HG03565 (cell line): ENCODE measurements at regions not wholly inside any gene's neighbourhood (a gene's known extent, or its start where the extent isn't known, plus 50 kb on each side); places are given as distances from the start of the nearest gene placed in this dataset.

Experiments used
- ATAC-seq: cut with Tn5 transposase; IDR thresholded peaks from one replicate; pipeline ENCODE4 v1.9.1; 2021; ENCODE audit warnings: mild to moderate bottlenecking, moderate library complexity; ENCODE audit not compliant: unreplicated experiment

DNA sequence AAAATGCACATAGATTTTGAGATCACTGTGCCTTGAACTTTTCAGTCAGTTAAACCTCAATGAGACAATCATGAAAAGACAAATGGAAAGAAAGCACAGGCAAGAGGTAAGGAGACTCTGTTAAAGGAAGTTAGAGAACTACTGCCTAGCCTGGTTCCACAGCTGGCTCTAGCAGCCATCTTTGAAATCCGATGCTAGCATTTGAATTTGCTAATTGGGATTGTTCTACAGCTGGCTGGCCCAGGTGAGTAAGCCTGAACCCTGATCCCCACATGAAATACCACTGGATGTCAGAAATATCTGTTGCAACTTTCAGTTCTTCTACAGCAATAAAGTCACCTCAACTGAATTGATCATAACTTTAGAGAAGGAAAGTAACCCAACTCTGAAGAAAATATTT is 315.2 kb upstream of the CHAC2 start:
- ATAC-seq: no peak

DNA sequence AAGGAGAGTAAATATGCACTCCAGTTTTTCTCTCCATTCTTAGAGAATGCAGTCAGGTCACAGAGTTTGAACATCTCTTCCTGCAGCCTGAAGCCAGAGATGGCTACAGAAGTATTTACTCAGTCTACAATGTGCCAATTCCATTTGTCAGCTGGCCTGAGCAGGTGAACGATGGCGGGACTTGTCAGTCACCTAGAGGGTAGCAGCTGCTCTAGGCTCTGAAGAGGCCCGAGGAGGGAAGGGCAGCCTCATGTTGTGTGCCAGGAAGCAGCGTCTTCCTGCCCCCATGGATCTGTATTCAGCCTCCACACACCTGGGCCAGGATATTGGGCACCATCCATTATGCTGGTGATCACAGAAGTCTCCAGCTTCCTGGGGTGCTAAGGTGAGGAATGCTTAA is 316.7 kb upstream of the CHAC2 start:
- no peak for ATAC-seq

DNA sequence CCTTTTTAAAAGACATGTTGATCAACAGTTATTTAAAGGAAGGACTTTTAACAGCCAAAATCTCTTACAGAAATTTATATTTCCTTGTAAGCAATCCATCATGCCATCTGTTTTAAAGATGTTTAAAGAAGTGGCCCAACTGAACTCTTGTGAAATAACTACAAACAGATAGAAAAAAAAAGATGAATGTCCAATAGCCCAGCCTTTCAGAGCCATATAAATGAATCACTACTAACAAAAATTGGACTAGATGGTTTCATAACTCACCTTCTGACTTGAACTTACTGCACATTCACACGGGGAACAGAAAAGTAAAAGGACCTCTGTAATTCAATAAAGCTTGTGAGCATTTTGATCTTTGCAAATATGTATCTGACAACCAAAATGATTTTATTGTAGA is 319.0 kb upstream of the CHAC2 start:
- ATAC-seq: no peak

DNA sequence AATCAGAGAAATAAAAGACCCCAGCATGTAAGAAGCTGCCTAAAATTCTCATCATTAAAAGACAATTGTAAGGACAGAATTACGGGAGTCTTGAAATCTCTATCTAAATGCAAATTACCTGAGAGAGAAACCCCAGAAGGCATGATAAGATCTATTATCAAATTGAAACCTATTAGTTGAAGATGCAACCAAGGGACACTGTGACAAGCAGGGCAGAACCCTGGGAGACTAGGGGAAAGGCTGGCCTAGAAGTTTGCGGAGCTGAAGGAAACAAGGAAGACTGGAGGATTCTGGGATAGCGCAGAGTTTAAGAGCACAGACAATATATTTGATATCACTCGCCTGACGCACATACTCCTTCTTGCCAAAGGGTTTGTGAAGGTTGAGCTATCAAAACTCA is 319.5 kb upstream of the CHAC2 start:
- ATAC-seq: no peak

DNA sequence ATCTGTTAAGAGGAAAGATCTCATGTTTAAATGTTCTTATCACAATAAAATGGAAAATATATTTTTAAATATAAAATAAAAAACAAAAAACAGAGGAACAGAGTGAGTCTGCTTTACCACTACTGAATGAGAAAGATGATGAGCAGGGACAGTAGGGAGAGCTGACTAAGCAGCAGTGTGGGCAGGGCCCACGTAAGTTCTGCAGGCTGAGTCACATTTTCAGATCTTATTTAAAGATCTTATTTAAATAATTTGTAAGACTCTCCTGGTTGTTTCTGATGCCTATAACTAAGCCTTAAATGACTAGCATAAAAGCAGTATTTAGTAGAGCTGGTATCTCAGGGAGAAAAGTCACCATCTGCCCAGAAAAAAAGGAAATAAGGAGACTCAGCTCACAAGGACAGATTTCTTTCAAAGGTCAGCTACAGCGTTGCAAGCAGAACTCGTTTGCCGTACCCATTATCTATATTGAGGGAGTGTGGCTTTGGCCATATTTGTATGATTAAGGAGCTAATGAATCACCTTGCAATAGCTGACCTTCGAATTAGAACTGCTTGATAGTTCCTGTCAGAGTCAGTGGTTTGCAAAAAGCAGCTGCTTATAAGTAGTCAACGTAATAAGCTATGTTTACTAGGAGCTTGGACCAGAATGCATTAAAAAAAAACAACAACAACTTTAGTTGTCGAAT is 322.1 kb upstream of the CHAC2 start:
- peak; percentile 70 for ATAC-seq

DNA sequence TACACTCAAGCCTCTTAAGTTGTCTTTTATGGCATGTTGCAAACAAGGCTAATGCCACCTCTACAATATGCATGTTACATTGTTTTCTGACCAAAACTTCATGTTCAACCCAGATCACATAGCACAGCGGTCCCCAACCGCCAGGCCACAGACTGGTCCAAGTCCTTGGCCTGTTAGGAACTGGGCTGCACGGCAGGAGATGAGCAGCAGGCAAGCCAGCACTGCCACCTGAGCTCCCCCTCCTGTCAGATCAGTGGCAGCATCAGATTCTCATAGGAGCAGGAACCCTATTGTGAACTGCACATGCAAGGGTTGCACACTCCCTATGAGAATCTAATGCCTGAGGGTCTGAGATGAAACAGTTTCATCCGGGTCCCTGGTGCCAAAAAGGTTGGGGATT is 324.8 kb upstream of the CHAC2 start:
- ATAC-seq: no peak

DNA sequence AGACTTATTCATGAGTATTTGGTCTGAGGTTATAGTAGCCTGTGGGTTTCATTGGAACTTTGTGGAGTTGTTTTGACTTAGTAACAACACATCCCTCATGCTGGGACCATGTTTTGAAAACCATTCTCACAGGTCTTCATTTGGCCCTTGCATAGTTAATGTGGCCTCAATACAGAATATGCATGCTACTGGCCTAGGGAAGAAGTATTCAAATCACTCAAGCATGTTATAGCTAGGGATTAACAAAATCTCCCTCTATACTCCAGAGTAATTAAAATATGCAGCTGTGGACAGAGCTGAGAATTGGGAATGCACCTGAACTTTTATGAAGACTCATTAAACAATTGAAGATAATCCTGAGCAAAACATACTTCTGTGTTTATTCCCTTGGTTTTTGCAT is 325.5 kb upstream of the CHAC2 start:
- ATAC-seq: no peak

DNA sequence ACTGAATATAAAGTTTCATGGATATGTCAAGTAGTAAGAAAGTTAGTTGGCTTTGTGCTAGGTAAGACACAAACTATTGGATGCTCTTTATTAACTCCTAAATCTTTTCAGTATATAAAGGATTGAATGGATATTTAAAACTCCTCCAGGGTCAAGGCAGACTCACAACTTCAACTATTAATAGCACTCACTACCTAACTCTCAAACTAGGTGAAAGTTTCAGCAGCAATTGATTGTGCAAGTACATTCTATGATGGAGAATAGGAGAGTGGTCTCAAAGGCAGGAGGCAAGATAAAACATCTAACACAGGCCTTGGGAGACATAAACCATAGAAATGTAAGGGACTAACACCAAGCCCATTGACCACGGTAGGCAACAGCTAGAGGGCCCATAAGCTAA is 328.9 kb upstream of the CHAC2 start:
- ATAC-seq: no peak

DNA sequence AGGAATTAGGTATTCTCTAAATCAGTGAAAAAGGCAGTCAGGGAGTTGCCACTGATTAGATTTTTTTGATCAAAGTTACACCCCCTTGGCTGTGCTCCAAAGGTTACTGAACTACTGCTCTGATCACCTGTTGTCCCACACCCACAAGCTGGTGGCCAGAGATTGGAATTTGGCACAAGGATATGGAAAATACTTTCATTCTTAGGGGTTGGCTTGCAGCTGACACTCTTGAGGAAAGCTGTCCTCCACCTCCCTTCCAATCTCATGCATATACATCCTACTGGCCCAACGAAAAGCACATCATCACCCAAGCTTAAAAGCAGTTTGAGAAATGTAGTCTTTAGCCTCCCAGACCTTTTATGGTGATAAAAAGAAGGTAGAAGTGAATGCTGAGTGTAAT is 329.5 kb upstream of the CHAC2 start:
- no peak for ATAC-seq

DNA sequence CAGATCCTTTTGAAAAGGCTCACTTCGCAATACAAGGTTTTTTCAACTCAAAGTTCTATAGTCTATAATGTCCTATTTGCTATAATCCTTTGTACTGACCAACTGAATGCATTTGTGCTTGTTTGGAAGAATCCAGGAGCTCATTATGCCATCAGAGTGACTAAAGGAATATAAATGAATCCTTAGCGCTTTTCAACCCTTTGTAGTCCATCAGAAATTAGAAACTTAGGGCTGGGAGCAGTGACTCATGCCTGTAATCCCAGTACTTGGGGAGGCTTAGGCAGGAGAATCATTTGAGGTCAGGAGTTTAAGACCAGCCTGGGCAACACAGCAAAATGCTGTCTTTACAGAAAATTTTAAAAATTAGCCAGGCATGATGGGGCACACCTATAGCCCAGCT is 330.2 kb upstream of the CHAC2 start:
- no peak for ATAC-seq

DNA sequence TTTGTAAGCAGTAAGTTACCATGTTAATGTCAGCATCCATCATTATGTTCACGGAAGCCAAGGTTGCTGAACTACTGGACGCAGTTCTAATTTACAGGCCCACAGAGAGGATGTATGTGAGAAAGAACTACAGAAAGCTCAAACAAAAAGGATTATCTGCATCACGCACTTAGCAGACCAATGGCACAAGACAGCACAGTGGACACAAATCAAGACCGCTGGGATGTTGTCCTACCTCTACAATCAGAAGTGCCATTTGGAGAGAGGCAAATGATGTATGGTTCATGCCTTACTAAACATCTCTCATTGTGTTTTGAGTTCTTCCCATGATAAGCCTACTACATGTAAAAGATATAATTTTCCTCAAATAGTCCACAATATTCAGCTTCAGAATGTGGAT is 330.7 kb upstream of the CHAC2 start:
- ATAC-seq: no peak

DNA sequence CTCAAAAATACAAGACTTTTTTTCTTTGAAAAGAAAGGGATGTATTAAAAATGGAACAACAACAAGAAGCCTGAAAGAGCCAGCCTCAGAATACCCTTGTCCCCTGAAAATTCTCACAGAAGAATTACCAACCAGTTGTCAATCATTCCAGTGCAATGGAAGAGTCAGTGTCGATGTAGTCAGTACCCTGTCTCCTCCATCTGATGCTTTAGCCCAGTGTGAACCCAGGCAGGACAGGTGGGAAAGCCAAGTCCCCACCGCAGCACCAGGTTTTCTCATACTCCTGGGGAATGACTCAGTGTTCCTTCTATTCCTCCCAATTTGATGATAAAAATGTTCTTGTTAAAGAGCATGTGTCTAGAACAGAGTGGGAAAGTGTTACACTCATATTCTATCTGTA is 332.0 kb upstream of the CHAC2 start:
- no peak for ATAC-seq

DNA sequence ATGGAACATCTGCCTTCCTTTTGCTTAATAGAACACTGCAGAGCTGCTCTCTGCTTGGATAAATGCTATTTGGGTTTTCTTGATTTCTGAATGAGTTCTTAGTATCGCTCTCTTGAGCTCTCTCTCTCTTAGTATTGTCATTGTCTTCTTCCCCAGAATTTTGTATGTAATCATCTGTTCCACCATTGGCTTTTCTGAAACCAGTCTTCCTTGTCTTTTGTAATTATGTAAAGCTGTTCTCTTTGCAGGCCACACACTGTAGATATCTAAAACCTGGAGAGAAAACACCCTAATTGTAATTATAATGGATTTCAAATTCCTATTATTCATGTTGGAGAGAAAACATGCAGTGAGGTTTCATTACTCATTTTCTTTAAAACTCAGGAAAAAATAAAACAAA is 333.1 kb upstream of the CHAC2 start:
- ATAC-seq: no peak

DNA sequence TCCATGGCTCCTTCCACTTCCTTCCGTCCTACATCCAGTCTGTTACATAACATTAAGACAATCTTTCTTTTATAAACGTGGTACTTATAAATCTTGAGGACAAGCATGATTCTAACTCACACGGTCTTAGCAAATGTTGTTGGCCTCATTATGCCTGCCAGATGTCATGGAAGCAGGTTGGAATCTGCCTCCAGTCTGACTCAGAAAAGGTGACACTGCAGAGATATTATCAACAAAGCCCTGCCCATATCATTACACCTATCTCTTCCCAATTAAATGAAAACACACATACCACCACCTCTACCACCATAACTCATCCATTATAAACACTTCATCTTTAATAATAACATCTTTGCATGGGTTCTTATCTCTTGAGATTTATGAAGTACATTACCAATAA is 334.7 kb upstream of the CHAC2 start:
- ATAC-seq: no peak

DNA sequence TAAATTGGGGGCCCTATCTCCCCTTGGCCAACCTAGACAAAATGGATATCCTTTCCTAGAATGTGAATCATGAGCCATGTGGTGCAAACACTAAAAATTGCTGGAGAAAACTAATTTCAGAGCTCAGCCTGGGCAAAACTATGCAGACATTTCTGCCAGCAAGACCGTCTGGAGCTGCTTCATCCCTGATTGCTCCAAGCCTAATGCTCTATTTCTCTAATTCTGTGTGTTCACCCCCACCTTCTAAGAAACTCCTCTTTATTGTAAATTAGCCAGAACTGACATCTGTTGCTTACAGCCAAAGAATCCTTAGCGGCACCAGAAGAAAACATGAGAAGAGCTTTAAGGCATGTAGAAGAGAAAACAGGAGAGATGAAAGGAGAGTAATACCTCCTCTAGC is 337.7 kb upstream of the CHAC2 start:
- ATAC-seq: no peak

DNA sequence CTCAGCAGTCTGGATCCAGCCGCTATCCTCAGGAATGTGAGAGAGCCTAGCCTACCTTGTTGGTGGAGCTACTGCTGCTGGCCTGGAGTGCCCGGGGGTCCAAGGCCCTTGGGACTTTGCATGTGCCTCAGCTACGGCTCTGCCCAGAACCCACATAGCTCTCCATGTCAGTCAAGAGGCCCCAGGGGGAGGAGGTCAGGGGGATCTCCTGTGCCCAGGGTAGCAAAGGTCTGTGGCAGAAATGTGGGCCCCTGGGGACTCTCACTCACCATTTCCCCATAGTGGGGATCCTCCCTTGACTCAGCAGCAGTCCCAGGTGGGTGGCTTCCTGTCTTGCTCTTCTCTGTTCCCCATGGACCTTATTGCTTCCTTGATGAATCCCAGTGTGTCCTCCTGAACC is 342.7 kb upstream of the CHAC2 start:
- peak; percentile 42 for ATAC-seq

DNA sequence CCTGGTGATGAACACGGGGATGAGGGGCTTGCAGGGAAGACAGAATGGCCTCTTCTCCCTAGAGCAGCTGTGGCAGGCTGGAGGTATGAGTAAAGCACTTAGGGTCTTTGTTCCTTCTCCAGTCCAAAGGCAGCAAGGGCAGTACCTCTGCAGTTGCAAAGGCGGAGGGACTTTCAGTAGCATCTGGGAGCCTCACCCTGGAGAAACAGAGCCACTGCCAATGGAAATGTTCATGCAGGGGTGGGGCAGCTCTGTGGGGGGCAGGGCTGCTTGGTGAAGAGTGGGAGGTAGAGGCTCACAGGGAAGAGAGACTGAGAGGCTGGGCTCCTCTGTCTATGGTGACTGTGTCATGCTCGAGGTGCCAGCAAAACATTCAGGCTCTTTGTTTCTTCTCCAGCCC is 344.1 kb upstream of the CHAC2 start:
- ATAC-seq: no peak

DNA sequence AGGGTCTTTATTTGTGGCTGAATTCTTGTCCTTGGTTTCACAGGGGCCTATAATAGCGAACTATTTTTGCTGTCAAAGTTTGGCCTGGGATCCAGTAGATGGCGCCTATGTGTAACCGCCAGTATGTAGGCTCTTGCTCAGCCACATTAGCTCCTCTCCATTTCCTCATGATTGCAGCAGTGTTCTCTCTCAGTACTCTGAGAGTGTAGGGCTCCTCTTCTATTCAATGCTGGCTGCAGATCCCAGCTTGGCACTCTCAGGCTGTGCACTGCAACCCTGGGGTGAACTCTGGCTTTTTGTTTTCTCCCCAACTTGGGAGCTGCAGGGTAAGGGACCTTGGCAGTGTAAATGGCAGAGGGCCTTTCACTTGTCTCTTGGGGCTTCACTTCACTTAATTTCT is 344.6 kb upstream of the CHAC2 start:
- peak; percentile 81 for ATAC-seq

DNA sequence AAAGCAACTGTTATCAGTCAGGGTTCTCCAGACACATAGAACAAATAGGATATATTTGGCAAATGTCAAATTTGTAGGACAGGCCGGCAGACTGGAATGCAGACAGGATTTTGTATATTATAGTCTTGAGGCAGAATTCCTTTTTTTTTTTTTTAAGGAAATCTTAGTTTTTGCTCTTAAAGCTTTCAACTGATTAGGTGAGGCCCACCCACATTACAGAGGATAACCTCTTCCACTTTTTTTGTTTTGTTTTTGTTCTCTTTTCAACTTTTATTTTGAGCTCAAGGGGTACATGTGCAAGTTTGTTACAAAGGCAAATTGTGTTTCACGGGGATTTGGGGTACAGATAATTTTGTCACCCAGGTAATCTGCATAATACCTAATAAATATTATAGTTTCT is 350.2 kb upstream of the CHAC2 start:
- ATAC-seq: no peak

DNA sequence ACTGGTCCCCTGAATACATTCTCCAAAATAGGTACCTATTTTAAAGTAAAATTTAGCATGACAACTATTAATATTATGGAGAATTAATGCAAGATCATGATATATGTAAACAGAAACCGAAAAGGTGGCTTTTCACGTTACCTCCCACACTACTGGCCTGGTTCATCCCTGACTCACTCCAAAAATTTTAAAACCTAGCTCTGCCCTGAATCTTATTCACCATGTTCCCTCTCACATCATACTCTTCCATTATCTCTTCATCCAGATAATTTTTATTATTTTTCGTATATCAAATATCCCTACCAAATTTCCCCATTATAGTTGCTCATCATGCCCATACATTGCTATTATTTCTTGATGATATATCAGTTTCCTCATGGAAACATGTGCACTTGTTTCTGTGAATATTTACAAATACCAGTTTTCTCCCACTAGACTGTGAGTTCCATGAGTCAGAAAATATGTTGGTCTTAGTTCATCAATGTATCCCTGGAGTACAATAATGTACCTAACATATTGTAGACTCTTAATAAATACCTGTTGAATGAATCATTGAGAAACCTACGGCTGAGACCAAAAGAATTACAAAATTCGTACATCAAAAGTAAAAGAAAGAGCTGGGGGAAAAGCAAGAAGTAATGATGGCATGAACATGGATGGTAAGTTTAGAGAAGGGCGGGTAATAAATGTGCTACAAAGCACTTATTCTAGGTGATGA is 360.1 kb upstream of the CHAC2 start:
- ATAC-seq: no peak

DNA sequence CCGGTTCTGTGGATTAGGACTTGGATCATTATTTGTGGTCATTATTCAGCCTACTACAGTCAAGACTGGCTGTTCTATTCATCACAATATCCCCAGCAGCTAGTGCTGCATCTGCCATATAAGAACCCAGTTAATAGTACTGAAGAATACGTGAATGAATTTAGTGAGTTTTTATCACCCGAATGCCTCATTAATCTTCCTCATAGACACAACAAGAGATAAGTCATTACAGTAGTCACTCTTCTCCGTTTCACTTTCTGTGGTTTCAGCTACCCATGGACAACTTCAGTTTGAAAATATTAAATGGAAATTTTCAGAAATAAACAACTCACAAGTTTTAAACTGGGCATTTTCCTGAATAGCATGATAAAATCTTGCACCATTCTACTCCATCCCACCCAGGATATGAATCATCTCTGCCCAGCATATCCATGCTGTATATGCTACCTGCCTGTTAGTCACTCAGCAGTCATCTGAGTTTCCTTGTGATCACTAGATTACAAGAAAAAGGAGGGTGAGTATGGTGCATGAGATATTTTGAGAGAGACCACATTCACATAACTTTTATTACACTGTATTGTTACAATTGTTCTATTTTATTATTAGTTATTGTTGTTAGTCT is 363.7 kb upstream of the CHAC2 start:
- ATAC-seq: peak; percentile 79

DNA sequence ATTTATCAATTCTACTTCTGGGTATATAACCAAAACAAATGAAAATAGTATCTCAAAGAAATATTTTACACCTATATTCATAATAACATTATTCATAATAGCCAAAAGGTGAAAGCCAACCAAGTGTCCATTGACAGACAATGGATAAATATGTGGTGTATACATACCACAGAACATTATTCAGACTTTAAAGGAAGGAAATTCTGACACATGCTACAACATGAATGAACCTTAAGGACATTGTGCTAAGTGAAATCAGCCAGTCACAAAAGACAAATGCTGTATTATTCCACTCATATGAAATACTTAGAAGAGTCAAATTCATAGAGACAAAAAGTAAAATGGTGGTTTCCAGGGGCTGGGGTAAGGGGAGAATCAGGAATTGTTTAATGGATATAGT is 370.5 kb upstream of the CHAC2 start:
- no peak for ATAC-seq
